C4-2B (cell line): ENCODE measurements at regions not wholly inside any gene's neighbourhood (a gene's known extent, or its start where the extent isn't known, plus 50 kb on each side); places are given as distances from the start of the nearest gene placed in this dataset.

Experiments used
- ZFX ChIP-seq: fragments of 450-650 bp; IDR thresholded peaks from 2 replicates; pipeline ENCODE4 v1.6.1; 2017
- TF ChIP-seq, protein P1 (sequence below): fragments of 450-650 bp; conservative IDR thresholded peaks from 2 replicates; pipeline ENCODE4 v1.5.1; 2017; ENCODE audit warnings: mild to moderate bottlenecking

DNA sequence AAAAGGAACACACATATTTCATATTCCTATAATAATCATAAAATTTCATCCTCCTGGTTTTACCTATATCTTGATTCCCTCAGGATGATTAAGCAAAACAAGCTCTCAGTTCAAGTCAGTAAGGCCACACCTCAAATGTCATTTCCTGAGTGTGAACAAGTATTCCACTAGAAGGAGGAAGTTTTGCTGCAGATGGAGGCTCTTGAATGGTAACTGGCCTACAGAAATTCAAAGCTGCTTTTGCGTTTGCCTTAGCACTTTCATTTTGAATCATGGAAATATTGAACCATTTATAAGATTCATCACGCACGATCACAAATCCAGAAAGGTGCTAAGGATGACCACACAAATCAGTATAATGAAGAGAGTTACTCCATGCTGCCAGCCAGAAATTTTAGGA lies 254.4 kb upstream of the CXXC4 start:
- TF ChIP-seq, protein P1, sequence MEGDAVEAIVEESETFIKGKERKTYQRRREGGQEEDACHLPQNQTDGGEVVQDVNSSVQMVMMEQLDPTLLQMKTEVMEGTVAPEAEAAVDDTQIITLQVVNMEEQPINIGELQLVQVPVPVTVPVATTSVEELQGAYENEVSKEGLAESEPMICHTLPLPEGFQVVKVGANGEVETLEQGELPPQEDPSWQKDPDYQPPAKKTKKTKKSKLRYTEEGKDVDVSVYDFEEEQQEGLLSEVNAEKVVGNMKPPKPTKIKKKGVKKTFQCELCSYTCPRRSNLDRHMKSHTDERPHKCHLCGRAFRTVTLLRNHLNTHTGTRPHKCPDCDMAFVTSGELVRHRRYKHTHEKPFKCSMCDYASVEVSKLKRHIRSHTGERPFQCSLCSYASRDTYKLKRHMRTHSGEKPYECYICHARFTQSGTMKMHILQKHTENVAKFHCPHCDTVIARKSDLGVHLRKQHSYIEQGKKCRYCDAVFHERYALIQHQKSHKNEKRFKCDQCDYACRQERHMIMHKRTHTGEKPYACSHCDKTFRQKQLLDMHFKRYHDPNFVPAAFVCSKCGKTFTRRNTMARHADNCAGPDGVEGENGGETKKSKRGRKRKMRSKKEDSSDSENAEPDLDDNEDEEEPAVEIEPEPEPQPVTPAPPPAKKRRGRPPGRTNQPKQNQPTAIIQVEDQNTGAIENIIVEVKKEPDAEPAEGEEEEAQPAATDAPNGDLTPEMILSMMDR, result no peak
- no peak for TF ChIP-seq ZFX
